ENCODE measurements at regions not wholly inside any gene's neighbourhood (a gene's known extent, or its start where the extent isn't known, plus 50 kb on each side); places are given as distances from the start of the nearest gene placed in this dataset.

DNA sequence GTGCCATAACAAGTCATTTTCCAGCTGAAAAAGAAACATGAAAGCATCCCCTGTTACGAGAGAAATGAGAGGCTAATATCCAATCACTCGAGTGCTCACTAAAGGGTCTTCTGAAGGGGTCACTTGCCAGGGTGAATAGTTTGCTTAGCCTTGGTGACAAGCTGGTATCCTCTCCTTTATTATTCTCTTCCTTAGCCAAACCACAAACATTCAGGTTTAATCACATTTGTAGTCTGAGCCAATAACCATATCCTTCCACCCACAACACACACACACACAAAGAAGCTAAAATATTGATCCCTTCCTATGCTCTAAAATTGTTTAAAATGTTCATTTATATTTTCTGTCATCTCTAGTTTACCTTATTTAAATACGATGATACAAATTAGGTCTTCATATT is 240.5 kb upstream of the TMCO5A start:
- no peak overlapping the region for H3K4me2 ChIP-seq (ENCODE audit: extremely low read depth, insufficient read depth, low read length)
- H3K4me3 ChIP-seq (replicated peaks in 1 of 4; ENCODE audit: control extremely low read depth in 1 of 4, insufficient read depth in 1 of 4, low read depth in 3 of 4, low read length in 4 of 4), result no peak overlapping the region
- no peaks in the 10 kb centered on the region for H3K4me1 ChIP-seq (ENCODE audit: control insufficient read depth, extremely low read depth, insufficient read depth, low read length)
- H2AFZ ChIP-seq (ENCODE audit: low read length), result no peak overlapping the region
- no peaks in the 10 kb centered on the region for H4K20me1 ChIP-seq (ENCODE audit: control insufficient read depth, extremely low read depth, insufficient read depth, low read length)
- DNase-seq (ENCODE audit: low read depth in 2 of 2), result peak in 1 of 2 donors; percentile 42
- H3K79me2 ChIP-seq (ENCODE audit: control insufficient read depth, insufficient read depth, low read length), result no peaks in the 10 kb centered on the region
- no peaks in the 10 kb centered on the region for H3K9me3 ChIP-seq (ENCODE audit: control insufficient read depth, insufficient read depth, low read depth, low read length)
- no peaks in the 10 kb centered on the region for H3K36me3 ChIP-seq (ENCODE audit: control insufficient read depth, insufficient read depth, low read length)
- no peak overlapping the region for H3K27ac ChIP-seq (ENCODE audit: insufficient read depth, low read length)
- TF ChIP-seq EZH2 (IDR thresholded peaks at IDR 0.05; ENCODE audit: low read length, missing control alignments), result no peak
- TF ChIP-seq, protein P1, sequence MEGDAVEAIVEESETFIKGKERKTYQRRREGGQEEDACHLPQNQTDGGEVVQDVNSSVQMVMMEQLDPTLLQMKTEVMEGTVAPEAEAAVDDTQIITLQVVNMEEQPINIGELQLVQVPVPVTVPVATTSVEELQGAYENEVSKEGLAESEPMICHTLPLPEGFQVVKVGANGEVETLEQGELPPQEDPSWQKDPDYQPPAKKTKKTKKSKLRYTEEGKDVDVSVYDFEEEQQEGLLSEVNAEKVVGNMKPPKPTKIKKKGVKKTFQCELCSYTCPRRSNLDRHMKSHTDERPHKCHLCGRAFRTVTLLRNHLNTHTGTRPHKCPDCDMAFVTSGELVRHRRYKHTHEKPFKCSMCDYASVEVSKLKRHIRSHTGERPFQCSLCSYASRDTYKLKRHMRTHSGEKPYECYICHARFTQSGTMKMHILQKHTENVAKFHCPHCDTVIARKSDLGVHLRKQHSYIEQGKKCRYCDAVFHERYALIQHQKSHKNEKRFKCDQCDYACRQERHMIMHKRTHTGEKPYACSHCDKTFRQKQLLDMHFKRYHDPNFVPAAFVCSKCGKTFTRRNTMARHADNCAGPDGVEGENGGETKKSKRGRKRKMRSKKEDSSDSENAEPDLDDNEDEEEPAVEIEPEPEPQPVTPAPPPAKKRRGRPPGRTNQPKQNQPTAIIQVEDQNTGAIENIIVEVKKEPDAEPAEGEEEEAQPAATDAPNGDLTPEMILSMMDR (conservative IDR thresholded peaks at IDR 0.05 in 1 of 2, IDR thresholded peaks at IDR 0.05 in 1 of 2; ENCODE audit: low read depth in 1 of 2, low read length in 2 of 2), result no peak
- no peak overlapping the region for H3K9ac ChIP-seq (ENCODE audit: insufficient read depth, low read length)
- no peaks in the 10 kb centered on the region for H3K27me3 ChIP-seq (ENCODE audit: control insufficient read depth, insufficient read depth, low read length)

DNA sequence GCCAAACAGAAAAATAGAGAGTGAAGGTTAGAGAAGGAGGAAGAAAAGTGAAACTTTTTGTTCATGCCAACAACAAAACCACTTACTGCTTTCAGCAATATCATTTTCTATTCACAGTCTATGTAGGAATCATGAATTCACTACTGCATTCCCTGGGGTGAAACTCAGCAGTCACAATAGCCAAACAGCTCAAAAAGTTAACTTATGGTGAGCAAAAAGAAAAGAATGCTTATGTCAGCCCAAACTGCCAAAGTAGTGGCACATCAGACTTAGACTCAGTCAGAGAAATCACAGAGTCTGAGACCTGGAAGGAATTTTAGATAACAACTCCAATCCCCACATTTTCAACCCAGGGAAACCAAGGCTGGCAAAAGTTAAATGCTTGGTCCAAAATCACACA is 238.7 kb upstream of the TMCO5A start:
- Histone ChIP-seq H3K27ac (ENCODE audit: insufficient read depth, low read length) (no peak overlapping the region), H2AFZ (ENCODE audit: low read length) (no peak overlapping the region), H3K4me2 (ENCODE audit: extremely low read depth, insufficient read depth, low read length) (no peak overlapping the region), H4K20me1 (ENCODE audit: control insufficient read depth, extremely low read depth, insufficient read depth, low read length) (no peaks in the 10 kb centered on the region), H3K36me3 (ENCODE audit: control insufficient read depth, insufficient read depth, low read length) (no peaks in the 10 kb centered on the region), H3K4me1 (ENCODE audit: control insufficient read depth, extremely low read depth, insufficient read depth, low read length) (no peaks in the 10 kb centered on the region), H3K9ac (ENCODE audit: insufficient read depth, low read length) (no peak overlapping the region), H3K4me3 (replicated peaks in 1 of 4; ENCODE audit: control extremely low read depth in 1 of 4, insufficient read depth in 1 of 4, low read depth in 3 of 4, low read length in 4 of 4) (no peak overlapping the region), H3K27me3 (ENCODE audit: control insufficient read depth, insufficient read depth, low read length) (no peaks in the 10 kb centered on the region), H3K79me2 (ENCODE audit: control insufficient read depth, insufficient read depth, low read length) (no peaks in the 10 kb centered on the region), H3K9me3 (ENCODE audit: control insufficient read depth, insufficient read depth, low read depth, low read length) (no peaks in the 10 kb centered on the region)
- DNase-seq (ENCODE audit: low read depth in 2 of 2), result peak in 1 of 2 donors; percentile 66
- TF ChIP-seq, protein P1 (conservative IDR thresholded peaks at IDR 0.05 in 1 of 2, IDR thresholded peaks at IDR 0.05 in 1 of 2; ENCODE audit: low read depth in 1 of 2, low read length in 2 of 2), result no peak
- no peak for TF ChIP-seq EZH2 (IDR thresholded peaks at IDR 0.05; ENCODE audit: low read length, missing control alignments)

DNA sequence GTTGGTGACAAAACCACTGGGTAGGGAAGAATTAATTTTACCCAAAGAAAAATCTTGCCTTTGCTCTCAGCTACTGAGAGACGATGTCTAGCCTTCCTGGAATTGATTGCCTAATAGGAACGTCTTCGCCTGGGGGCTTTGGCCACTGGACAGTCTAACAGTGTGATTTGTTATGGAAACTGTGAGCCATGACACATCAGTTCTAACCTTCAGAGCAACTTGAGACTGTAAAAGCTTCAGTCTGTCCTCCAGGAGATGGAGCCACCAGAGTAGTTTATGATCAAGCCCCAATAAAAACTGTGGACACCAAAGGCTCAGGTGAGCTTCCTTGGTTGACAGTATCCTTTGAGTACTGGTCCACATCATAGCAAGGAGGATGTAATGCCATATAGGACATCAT is 235.8 kb upstream of the TMCO5A start:
- no peak overlapping the region for H2AFZ ChIP-seq (ENCODE audit: low read length)
- TF ChIP-seq, protein P1 (conservative IDR thresholded peaks at IDR 0.05 in 1 of 2, IDR thresholded peaks at IDR 0.05 in 1 of 2; ENCODE audit: low read depth in 1 of 2, low read length in 2 of 2), result no peak
- no peak for TF ChIP-seq EZH2 (IDR thresholded peaks at IDR 0.05; ENCODE audit: low read length, missing control alignments)
- no peak overlapping the region for H3K4me2 ChIP-seq (ENCODE audit: extremely low read depth, insufficient read depth, low read length)
- no peaks in the 10 kb centered on the region for H3K4me1 ChIP-seq (ENCODE audit: control insufficient read depth, extremely low read depth, insufficient read depth, low read length)
- no peaks in the 10 kb centered on the region for H3K79me2 ChIP-seq (ENCODE audit: control insufficient read depth, insufficient read depth, low read length)
- no peaks in the 10 kb centered on the region for H3K36me3 ChIP-seq (ENCODE audit: control insufficient read depth, insufficient read depth, low read length)
- no peak overlapping the region for H3K9ac ChIP-seq (ENCODE audit: insufficient read depth, low read length)
- no peaks in the 10 kb centered on the region for H4K20me1 ChIP-seq (ENCODE audit: control insufficient read depth, extremely low read depth, insufficient read depth, low read length)
- H3K4me3 ChIP-seq (replicated peaks in 1 of 4; ENCODE audit: control extremely low read depth in 1 of 4, insufficient read depth in 1 of 4, low read depth in 3 of 4, low read length in 4 of 4), result no peak overlapping the region
- no peak overlapping the region for H3K27ac ChIP-seq (ENCODE audit: insufficient read depth, low read length)
- peak in 1 of 2 donors; percentile 10 for DNase-seq (ENCODE audit: low read depth in 2 of 2)
- no peaks in the 10 kb centered on the region for H3K9me3 ChIP-seq (ENCODE audit: control insufficient read depth, insufficient read depth, low read depth, low read length)
- H3K27me3 ChIP-seq (ENCODE audit: control insufficient read depth, insufficient read depth, low read length), result no peaks in the 10 kb centered on the region

All from fibroblast of lung (primary cell).